Ascending aorta (tissue), 2 donors: ENCODE measurements at regions not wholly inside any gene's neighbourhood (a gene's known extent, or its start where the extent isn't known, plus 50 kb on each side); places are given as distances from the start of the nearest gene placed in this dataset.

ENCODE experiments used
- DNase-seq, 2 donors: peaks; one replicate each; pipeline ENCODE4 v3.0.0-alpha.2; 2019; ENCODE audit warnings: low spot score in 2 of 2
- H3K27ac ChIP-seq, 2 donors: fragments of 200-600 bp; sonication (generic); one replicate each; pipeline ENCODE4 v1.5.1; 2016 to 2017; ENCODE audit warnings: mild to moderate bottlenecking in 1 of 2
- H3K27me3 ChIP-seq: fragments of 200-600 bp; sonication (generic); one replicate; pipeline ENCODE4 v1.5.1; 2017
- H3K36me3 ChIP-seq, 2 donors: fragments of 200-600 bp; sonication (generic); one replicate each; pipeline ENCODE4 v1.5.1; 2016
- H3K4me1 ChIP-seq, 2 donors: fragments of 200-600 bp; sonication (generic); one replicate each; pipeline ENCODE4 v1.5.1; 2016 to 2017; ENCODE audit warnings: mild to moderate bottlenecking in 1 of 2
- H3K4me3 ChIP-seq, 2 donors: fragments of 200-600 bp; sonication (generic); one replicate each; pipeline ENCODE4 v1.5.1; 2016 to 2017; ENCODE audit warnings: mild to moderate bottlenecking in 1 of 2
- H3K9me3 ChIP-seq, 2 donors: fragments of 200-600 bp; sonication (generic); one replicate each; pipeline ENCODE4 v1.5.1; 2016
- CTCF ChIP-seq, 3 experiments: fragments of 200-600 bp in 2 of 3; fragments of 450-650 bp in 1 of 3; sonication (generic) in 2 of 3; IDR thresholded peaks; one replicate each; pipeline ENCODE4 v1.5.1; 2016 to 2019; ENCODE audit warnings: antibody characterized with exemption in 3 of 3, mild to moderate bottlenecking in 1 of 3, moderate library complexity in 1 of 3
- intact Hi-C: fragments of 100-400 bp; cut with DNase I; formaldehyde crosslinking; loops from one replicate; pipeline ENCODE4 v1.15.1; 2023

GRCh38 chr16:86037999-86038925 is 139.3 kb downstream of the IRF8 start:
- no peaks in the 10 kb centered on the region for H3K36me3 ChIP-seq
- H3K27me3 ChIP-seq, result no peaks in the 10 kb centered on the region
- no peak for DNase-seq
- H3K4me1 ChIP-seq, result no peaks in the 10 kb centered on the region
- no peak for TF ChIP-seq CTCF (IDR thresholded peaks at IDR 0.05)
- H3K27ac ChIP-seq, result no peak overlapping the region
- intact Hi-C loops, result no loop called here
- H3K9me3 ChIP-seq, result no peaks in the 10 kb centered on the region
- no peak overlapping the region for H3K4me3 ChIP-seq

- no peak for TF ChIP-seq CTCF (IDR thresholded peaks at IDR 0.05)
- no peak overlapping the region for H3K27ac ChIP-seq
- no peaks in the 10 kb centered on the region for H3K9me3 ChIP-seq
- intact Hi-C loops, result no loop called here
- H3K4me1 ChIP-seq, result no peaks in the 10 kb centered on the region
- no peaks in the 10 kb centered on the region for H3K27me3 ChIP-seq
- DNase-seq, result no peak
- H3K36me3 ChIP-seq, result no peaks in the 10 kb centered on the region
- H3K4me3 ChIP-seq, result no peak overlapping the region
Measured at GRCh38 chr16:86038926-86039310, 140.0 kb downstream of the IRF8 start.

DNA sequence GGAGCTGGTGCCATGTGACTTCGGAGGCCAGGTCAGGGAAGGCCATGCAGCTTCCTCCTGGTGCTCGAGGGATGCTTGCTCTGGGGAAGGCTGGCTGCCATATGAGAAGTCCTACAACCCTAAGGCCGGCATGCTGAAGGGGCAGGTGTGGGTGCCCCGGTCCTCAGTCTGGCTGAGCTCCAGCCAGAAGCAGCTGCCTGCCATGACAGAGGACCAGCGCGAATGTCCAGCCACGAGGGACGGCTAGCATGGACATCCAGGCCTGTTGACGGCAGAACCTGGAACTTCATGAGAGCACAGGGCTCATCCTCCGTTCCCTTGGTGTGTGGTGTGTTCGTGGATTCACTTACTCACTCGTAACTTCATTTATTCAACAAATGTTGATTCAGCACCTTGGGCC is 140.6 kb downstream of the IRF8 start:
- intact Hi-C loops, result no loop called here
- Histone ChIP-seq H3K27me3 (no peaks in the 10 kb centered on the region), H3K4me1 (no peaks in the 10 kb centered on the region), H3K27ac (no peak overlapping the region), H3K9me3 (no peaks in the 10 kb centered on the region), H3K4me3 (no peak overlapping the region), H3K36me3 (no peaks in the 10 kb centered on the region)
- TF ChIP-seq CTCF (IDR thresholded peaks at IDR 0.05), result no peak
- DNase-seq, result no peak

- H3K4me1 ChIP-seq, result no peaks in the 10 kb centered on the region
- DNase-seq, result no peak
- no peak overlapping the region for H3K27ac ChIP-seq
- no peaks in the 10 kb centered on the region for H3K27me3 ChIP-seq
- TF ChIP-seq CTCF (IDR thresholded peaks at IDR 0.05), result no peak
- intact Hi-C loops, result no loop called here
- H3K36me3 ChIP-seq, result no peaks in the 10 kb centered on the region
- H3K4me3 ChIP-seq, result no peak overlapping the region
- no peaks in the 10 kb centered on the region for H3K9me3 ChIP-seq
Measured at GRCh38 chr16:86040496-86040895, 141.5 kb downstream of the IRF8 start.

DNA sequence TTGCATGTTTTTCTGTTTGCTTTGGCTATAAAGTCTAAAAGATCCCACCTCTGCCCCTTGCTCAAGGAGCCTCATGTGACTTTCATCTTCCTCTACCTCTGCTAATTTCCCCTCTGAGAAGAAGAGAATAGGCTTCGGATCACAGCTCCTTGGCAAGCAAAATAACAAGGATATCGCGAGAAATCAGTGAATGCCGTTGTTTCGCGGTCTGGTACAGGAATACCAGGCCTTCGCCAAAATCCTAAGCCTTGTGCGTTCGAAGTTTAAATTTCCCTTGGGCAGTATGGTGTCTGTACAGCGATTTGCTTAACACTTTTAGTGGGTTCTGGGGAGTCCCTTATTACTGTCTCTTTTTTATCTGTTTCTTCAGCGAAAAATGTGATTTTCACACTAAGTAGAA is 142.3 kb downstream of the IRF8 start:
- Histone ChIP-seq H3K9me3 (no peaks in the 10 kb centered on the region), H3K4me1 (no peaks in the 10 kb centered on the region), H3K4me3 (no peak overlapping the region), H3K36me3 (no peaks in the 10 kb centered on the region), H3K27me3 (no peaks in the 10 kb centered on the region), H3K27ac (no peak overlapping the region)
- intact Hi-C loops, result no loop called here
- TF ChIP-seq CTCF (IDR thresholded peaks at IDR 0.05), result no peak
- DNase-seq, result no peak
